ENCODE measurements at regions not wholly inside any gene's neighbourhood (a gene's known extent, or its start where the extent isn't known, plus 50 kb on each side); places are given as distances from the start of the nearest gene placed in this dataset.

DNA sequence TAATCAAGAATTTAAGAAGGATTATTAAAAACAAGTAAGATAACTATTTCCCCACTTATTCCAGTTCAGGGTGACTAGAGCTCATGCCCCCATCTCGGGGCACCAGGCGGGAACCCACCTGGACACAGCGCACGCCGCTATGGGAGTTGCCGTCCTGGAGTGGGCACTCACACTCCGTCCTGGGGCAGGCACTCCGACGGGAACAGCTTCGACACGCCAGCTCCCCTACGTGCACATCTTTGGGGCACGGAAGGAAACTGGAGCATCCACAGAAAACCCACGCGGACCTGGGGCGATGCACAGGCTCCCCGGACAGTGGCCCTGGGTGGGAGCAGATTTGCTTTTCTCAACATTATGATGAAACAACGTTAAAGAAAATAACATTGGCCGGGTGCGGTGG lies 52.0 kb upstream of the GATA5 start:
- no peak for DNase-seq

DNA sequence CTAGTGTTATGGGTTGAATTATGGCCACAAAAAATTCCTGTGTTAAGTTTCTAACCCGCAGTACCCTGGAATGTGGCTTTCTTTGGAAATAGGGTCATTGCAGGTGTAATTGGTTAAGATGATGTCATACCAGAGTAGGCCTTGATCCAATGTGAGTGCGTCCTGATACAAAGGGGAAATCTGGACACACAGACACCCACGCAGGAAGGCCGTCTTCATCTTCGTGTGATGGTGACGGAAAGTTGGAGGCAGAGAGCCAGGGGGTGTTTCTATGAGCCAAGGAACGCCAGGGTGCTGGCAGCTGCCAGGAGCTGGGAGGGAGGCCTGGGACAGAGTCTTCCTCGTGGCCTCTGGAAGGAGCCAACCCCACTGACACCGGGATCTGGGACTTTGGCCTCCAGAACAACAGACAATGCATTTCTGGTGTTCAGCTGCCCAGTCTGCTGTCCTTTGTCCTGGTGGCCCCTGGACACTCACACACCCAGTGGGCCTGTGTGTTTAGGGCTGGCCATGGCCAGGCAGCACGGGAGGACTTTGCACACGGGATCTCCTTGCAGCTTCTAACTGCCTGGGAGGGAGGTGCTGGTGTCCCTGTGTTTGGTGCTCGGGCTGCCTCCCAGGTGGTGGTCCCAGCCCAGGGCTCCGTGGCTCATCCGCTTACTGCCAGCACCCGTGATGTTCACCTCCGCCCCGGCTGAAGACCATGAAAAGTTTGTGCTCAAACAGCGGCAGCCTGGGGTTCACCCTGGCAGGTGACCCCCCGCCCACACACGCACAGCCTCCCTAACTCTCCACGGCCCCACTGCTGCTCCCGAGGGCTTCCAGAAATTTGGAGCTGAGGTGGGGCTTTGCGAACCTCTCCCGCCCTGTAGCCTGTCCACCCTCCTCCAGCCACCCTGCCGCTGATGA lies 53.4 kb upstream of the GATA5 start:
- DNase-seq: no peak

- DNase-seq: no peak
Measured at GRCh38 chr20:62529896-62530642, 54.3 kb upstream of the GATA5 start.

GRCh38 chr20:62530643-62531032 lies 54.8 kb upstream of the GATA5 start:
- no peak for DNase-seq

GRCh38 chr20:62531046-62531838 lies 55.4 kb upstream of the GATA5 start:
- DNase-seq: no peak

- DNase-seq: no peak
Measured at GRCh38 chr20:62532921-62533320, 57.1 kb upstream of the GATA5 start.

GRCh38 chr20:62533591-62534495 lies 58.0 kb upstream of the GATA5 start:
- DNase-seq: no peak

DNA sequence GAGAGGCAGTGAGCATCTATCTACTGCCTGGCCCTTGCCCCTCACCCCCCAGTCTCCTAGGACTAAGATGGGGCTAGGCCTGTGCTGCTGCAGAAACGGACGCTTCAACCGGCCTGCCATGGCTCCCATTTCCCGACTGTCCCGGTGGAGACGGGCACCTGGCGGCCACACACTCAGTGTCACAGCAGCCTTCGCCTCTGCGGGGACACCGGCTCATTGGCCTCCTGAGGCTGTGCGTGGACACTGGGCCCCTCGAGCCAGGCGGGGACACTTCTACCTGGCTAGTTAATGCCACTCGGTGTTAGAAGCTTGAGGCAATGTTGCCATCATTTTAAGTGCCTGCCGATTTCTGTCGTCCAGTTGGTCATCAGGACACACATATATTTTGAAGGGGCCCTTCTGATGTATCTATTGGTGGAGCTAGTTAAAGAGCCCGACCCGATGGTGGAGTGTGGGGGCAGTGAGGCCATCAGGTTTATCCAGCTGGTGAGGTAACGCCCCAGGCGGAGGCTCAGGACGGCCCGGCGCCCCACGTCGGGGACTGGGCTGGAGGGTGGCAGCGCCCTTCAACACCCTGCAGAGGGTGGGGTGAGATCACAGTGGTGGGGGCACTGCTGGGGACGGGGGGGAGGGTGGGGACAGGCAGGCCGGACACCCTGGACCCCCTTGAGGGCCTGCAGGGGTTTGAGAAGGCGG lies 58.9 kb upstream of the GATA5 start:
- no peak for DNase-seq

GRCh38 chr20:62535282-62535811 lies 59.6 kb upstream of the GATA5 start:
- no peak for DNase-seq

- no peak for DNase-seq
Measured at GRCh38 chr20:62535964-62536363, 60.2 kb upstream of the GATA5 start.

DNA sequence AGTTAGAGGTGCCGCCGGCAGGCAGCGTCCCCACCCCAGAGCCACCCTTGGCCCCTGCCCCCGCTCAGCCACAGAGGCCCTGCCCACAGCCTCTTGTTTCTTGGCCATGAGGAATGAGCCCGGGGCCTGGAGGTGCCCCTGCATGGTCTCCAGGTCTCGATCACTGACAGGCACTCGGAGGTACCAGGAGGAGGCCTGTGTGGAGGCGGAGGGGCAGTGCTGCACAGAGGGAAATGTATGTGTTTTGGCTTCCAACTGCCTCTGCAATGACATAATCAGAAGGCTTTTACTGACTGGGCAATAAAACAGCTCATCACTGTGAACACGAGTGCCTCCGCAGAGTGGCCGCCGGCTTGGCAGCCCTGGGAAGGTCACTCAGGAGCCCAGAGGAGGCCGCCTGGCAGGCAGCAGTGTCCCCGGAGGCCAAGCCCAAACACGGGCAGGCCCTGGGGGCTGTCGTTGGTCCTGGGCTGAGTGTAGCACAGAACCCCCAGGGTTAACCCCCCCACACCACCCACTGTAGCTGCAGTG lies 61.1 kb upstream of the GATA5 start:
- DNase-seq: no peak

- no peak for DNase-seq
Measured at GRCh38 chr20:62537649-62538292, 62.0 kb upstream of the GATA5 start.

- DNase-seq: no peak
Measured at GRCh38 chr20:62539198-62540045, 63.6 kb upstream of the GATA5 start.

- no peak for DNase-seq
Measured at GRCh38 chr20:62540504-62540903, 64.7 kb upstream of the GATA5 start.

GRCh38 chr20:62542862-62543261 lies 67.1 kb upstream of the GATA5 start:
- no peak for DNase-seq

GRCh38 chr20:62543470-62544302 lies 67.9 kb upstream of the GATA5 start:
- DNase-seq: no peak

GRCh38 chr20:62544505-62545055 lies 68.8 kb upstream of the GATA5 start:
- DNase-seq: no peak

DNA sequence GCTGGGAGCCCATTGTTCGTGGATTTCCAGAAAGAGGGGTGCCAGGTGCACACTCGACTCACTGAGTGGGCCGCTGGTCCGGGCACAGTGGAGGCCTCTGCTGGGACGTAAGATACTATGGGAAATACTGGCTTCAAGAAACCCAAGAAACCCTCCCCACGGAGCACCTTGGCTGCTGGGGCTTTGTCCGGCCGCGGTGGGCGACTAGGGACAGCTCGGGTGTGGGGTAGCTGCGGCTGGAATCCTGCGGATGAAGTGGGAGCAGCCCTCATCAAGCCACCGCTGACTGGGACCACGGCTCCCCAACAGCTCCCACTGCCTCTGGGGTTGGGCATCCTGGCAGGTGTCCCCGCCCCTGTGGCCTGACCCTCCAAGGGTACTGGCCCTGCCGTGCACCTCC lies 69.5 kb upstream of the GATA5 start:
- no peak for DNase-seq
